ENCODE measurements at regions not wholly inside any gene's neighbourhood (a gene's known extent, or its start where the extent isn't known, plus 50 kb on each side); places are given as distances from the start of the nearest gene placed in this dataset.

DNA sequence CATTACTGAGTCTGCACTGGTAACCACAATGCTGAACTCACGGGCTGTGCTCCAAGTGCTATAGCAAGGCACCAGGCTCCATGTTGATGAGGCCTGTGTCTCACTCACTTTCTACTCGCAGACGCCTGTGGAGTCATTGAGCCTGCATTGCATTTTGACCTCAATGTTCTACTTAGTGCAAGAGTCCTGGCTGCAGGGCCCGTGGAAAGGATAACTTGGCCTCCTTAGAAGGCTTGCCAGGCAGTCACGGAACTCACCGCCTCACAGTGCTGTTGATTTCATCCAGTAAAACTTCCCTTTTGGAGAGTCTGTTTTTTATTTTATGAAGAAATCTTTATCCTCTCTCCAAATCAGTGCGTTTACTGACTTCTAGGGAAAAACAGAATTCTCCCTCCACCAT, 290.4 kb downstream of the RNF144A start:
- TF ChIP-seq, protein P1, sequence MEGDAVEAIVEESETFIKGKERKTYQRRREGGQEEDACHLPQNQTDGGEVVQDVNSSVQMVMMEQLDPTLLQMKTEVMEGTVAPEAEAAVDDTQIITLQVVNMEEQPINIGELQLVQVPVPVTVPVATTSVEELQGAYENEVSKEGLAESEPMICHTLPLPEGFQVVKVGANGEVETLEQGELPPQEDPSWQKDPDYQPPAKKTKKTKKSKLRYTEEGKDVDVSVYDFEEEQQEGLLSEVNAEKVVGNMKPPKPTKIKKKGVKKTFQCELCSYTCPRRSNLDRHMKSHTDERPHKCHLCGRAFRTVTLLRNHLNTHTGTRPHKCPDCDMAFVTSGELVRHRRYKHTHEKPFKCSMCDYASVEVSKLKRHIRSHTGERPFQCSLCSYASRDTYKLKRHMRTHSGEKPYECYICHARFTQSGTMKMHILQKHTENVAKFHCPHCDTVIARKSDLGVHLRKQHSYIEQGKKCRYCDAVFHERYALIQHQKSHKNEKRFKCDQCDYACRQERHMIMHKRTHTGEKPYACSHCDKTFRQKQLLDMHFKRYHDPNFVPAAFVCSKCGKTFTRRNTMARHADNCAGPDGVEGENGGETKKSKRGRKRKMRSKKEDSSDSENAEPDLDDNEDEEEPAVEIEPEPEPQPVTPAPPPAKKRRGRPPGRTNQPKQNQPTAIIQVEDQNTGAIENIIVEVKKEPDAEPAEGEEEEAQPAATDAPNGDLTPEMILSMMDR (conservative IDR thresholded peaks at IDR 0.05; ENCODE audit: low read depth, low read length): no peak
- TF ChIP-seq EZH2 (IDR thresholded peaks at IDR 0.05; ENCODE audit: borderline replicate concordance, low read depth, low read length, poor library complexity, severe bottlenecking): no peak
